GM21515 (cell line): ENCODE measurements at regions not wholly inside any gene's neighbourhood (a gene's known extent, or its start where the extent isn't known, plus 50 kb on each side); places are given as distances from the start of the nearest gene placed in this dataset.

Experiments
- ATAC-seq: cut with Tn5 transposase; IDR thresholded peaks from one replicate; pipeline ENCODE4 v1.9.1; 2021; ENCODE audit not compliant: unreplicated experiment

GRCh38 chr18:65415098-65415497 is 335.7 kb upstream of the CDH7 start:
- ATAC-seq = no peak

- no peak for ATAC-seq
These were observed 336.3 kb upstream of the CDH7 start for GRCh38 chr18:65414501-65414900.

- no peak for ATAC-seq
These were observed 339.8 kb upstream of the CDH7 start for GRCh38 chr18:65411061-65411460.

GRCh38 chr18:65409261-65409660 is 341.6 kb upstream of the CDH7 start:
- ATAC-seq = no peak

GRCh38 chr18:65403534-65403933 is 347.3 kb upstream of the CDH7 start:
- no peak for ATAC-seq

GRCh38 chr18:65399091-65399490 is 351.7 kb upstream of the CDH7 start:
- no peak for ATAC-seq

GRCh38 chr18:65398347-65399075 is 352.3 kb upstream of the CDH7 start:
- no peak for ATAC-seq

- ATAC-seq = no peak
These were observed 369.8 kb upstream of the CDH7 start for GRCh38 chr18:65380986-65381385.

GRCh38 chr18:65380571-65380970 is 370.2 kb upstream of the CDH7 start:
- no peak for ATAC-seq

- ATAC-seq = no peak
These were observed 377.9 kb upstream of the CDH7 start for GRCh38 chr18:65372904-65373303.

- ATAC-seq = no peak
These were observed 385.4 kb upstream of the CDH7 start for GRCh38 chr18:65365245-65365980.

- ATAC-seq = no peak
These were observed 386.7 kb upstream of the CDH7 start for GRCh38 chr18:65363911-65364632.

GRCh38 chr18:65363011-65363410 is 387.8 kb upstream of the CDH7 start:
- ATAC-seq = no peak

GRCh38 chr18:65359479-65359878 is 391.3 kb upstream of the CDH7 start:
- no peak for ATAC-seq

- ATAC-seq = no peak
These were observed 392.5 kb upstream of the CDH7 start for GRCh38 chr18:65358306-65358705.

GRCh38 chr18:65352186-65352585 is 398.6 kb upstream of the CDH7 start:
- ATAC-seq = no peak

- no peak for ATAC-seq
These were observed 401.2 kb upstream of the CDH7 start for GRCh38 chr18:65349635-65350034.

GRCh38 chr18:65347446-65347845 is 403.4 kb upstream of the CDH7 start:
- ATAC-seq = no peak

- no peak for ATAC-seq
These were observed 404.7 kb upstream of the CDH7 start for GRCh38 chr18:65346086-65346485.

- no peak for ATAC-seq
These were observed 407.2 kb upstream of the CDH7 start for GRCh38 chr18:65343571-65343970.

GRCh38 chr18:65336411-65336810 is 414.4 kb upstream of the CDH7 start:
- no peak for ATAC-seq

- ATAC-seq = no peak
These were observed 421.8 kb upstream of the CDH7 start for GRCh38 chr18:65329010-65329409.
